ENCODE measurements at regions not wholly inside any gene's neighbourhood (a gene's known extent, or its start where the extent isn't known, plus 50 kb on each side); places are given as distances from the start of the nearest gene placed in this dataset.

GRCh38 chr5:176754376-176754973 is 55.9 kb upstream of the UNC5A start:
- TF ChIP-seq, protein P1, sequence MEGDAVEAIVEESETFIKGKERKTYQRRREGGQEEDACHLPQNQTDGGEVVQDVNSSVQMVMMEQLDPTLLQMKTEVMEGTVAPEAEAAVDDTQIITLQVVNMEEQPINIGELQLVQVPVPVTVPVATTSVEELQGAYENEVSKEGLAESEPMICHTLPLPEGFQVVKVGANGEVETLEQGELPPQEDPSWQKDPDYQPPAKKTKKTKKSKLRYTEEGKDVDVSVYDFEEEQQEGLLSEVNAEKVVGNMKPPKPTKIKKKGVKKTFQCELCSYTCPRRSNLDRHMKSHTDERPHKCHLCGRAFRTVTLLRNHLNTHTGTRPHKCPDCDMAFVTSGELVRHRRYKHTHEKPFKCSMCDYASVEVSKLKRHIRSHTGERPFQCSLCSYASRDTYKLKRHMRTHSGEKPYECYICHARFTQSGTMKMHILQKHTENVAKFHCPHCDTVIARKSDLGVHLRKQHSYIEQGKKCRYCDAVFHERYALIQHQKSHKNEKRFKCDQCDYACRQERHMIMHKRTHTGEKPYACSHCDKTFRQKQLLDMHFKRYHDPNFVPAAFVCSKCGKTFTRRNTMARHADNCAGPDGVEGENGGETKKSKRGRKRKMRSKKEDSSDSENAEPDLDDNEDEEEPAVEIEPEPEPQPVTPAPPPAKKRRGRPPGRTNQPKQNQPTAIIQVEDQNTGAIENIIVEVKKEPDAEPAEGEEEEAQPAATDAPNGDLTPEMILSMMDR (conservative IDR thresholded peaks at IDR 0.05 in 1 of 2, IDR thresholded peaks at IDR 0.05 in 1 of 2; ENCODE audit: extremely low read depth in 1 of 2, insufficient read depth in 1 of 2, low read depth in 1 of 2, low read length in 2 of 2): no peak
- no peak for TF ChIP-seq EZH2 (IDR thresholded peaks at IDR 0.05; ENCODE audit: borderline replicate concordance, low read length)

Measured in mammary epithelial cell (primary cell).